CD4-positive, alpha-beta T cell treated with Interleukin-10 for 1 hour (primary cell): ENCODE measurements at regions not wholly inside any gene's neighbourhood (a gene's known extent, or its start where the extent isn't known, plus 50 kb on each side); places are given as distances from the start of the nearest gene placed in this dataset.
"Not testable (repeated sequence)": the region's sequence is repeated elsewhere in the genome, so short reads cannot be mapped to it uniquely, and the experiment has no call there.

Experiments used
- DNase-seq: peaks from one replicate; pipeline ENCODE4 v3.0.0-alpha.2; 2020

DNA sequence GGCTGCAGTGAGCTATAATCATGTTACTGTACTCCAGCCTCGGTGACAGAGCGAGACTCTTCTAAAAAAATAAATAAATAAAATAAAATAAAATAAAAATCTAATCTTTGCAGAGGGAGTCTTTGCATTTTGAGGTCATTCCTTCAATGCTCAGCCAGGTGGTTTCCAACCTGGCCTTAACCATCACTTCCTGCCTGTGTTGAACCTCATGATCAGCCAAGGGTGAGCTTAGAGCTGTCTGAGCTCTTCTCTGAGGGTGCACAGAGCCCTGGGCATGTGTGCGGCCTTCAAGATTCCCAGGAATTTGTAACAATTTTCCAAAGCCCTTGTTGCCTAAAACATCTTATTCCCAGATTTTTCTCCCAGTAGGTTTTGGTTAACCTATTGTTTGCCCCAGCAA lies 94.3 kb downstream of the KCNJ12 start:
- DNase-seq, result not testable (repeated sequence)

- no peak for DNase-seq
These were observed 94.7 kb downstream of the KCNJ12 start for GRCh38 chr17:21470861-21471260.

DNA sequence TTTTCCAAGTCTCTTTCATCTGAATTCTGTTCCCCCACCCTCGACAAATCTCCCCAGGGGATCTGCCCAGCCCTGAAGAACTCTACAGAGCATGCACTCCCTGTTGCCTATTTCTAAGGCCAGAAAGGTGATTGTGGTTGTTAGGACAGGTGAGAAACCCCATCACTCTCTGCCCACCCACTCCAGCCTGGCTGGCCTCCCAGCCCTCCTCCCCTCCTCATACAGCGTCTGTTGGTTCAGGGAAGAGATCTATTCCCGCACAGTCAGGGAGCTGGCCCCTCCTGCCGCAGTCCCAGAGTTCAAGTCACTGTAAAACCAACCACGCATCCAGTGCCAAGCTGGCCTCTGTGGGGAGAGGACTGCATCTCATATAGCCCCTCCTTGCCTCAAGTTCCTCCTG lies 98.7 kb downstream of the KCNJ12 start:
- no peak for DNase-seq

DNA sequence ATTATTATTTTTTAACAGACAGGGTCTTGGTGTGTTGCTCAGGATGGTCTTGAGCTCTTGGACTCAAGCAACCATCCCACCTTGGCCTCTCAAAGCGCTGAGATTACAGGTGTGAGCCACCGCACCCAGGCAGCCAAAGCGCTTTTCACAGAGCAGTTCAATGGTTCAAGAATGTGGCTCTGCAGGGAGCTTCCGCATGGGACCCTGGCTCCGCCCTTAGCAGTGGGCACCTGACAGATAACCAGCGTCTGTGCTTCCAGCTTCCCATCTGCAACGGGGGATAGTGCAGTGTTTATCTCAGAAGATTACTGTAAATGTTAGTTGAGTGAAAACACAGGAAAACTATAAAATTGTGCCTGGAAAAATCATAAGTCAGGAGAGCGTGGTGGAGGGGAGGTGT lies 99.4 kb downstream of the KCNJ12 start:
- DNase-seq, result no peak

GRCh38 chr17:21476867-21477266 lies 100.7 kb downstream of the KCNJ12 start:
- no peak for DNase-seq

- DNase-seq, result no peak
These were observed 106.2 kb downstream of the KCNJ12 start for GRCh38 chr17:21482189-21482865.

DNA sequence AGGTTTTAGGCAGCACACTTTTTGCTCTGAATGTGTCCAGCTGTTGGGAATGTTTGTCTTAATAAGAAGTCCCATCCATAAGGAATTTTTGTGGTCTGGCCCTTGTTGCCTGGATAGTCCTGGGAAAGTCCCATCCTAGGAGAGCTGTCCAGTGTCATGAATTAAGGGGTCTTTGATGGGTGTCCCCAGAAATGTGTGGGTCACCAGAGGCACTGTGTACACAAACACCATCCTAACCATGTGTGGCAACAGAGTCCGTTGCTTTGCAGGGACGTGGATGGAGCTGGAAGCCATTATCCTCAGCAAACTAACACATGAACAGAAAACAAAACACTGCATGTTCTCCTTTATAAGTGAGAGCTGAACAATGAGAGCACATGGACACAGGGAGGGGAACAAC lies 111.9 kb downstream of the KCNJ12 start:
- not testable (repeated sequence) for DNase-seq

- no peak for DNase-seq
These were observed 117.8 kb downstream of the KCNJ12 start for GRCh38 chr17:21493993-21494392.

- no peak for DNase-seq
These were observed 119.1 kb downstream of the KCNJ12 start for GRCh38 chr17:21495281-21495680.

- DNase-seq, result no peak
These were observed 123.9 kb downstream of the KCNJ12 start for GRCh38 chr17:21500064-21500463.

DNA sequence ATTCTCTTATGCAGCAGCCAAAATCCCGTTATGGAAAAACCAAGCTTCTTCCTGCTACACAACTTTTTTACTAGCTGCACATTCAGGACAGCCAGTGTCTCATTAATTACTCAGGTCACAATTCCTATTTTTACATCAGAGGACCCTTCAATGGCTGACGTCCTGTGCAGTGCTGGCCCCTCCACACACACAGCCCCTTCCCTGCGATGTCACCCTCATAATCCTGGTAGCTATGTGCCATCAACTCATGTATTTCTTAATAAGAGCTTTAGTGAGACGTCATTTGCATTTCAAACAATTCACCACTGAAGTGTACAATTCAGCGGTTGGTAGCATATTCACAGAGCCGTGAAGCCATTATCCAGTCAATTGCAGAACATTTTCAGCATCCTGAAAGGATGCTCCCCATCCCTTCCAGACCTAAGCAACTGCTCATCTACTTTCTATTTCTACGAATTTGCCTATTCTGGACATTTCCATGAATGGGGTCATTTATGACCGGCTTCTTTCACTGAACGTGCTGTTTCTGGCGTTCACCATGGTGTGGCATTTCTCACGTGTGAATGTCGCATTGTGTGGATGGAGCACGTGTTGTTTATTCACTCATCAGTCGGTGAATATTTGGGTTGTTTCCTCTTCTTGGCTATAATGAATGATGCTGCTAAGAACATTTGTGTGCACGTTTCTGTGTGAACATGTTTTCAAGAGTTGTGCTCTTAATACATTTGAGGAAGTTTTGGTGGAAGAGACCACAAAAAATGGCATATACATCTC lies 126.0 kb downstream of the KCNJ12 start:
- DNase-seq, result not testable (repeated sequence)

GRCh38 chr17:21505819-21506815 lies 130.0 kb downstream of the KCNJ12 start:
- DNase-seq, result no peak

GRCh38 chr17:21507806-21508205 lies 131.6 kb downstream of the KCNJ12 start:
- not testable (repeated sequence) for DNase-seq

DNA sequence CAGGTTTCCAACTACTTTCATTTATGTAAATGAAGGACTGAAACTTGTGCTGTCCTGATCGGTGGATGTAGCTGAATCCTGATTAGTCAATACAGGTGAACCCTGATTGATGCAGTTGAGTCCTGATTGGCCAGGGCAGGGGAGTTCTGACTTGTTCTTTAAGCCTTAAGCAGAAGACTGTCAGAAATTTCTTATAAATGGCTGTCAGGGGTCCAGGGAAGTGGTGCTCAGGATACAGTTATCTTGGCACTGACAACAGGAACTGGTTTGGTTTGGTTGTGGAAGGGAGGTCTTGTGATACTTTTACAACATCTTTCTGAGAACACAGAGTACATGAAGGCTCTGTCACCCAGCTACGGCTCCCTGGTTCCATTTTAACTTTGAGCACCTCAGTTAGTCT lies 132.1 kb downstream of the KCNJ12 start:
- no peak for DNase-seq

- DNase-seq, result not testable (repeated sequence)
These were observed 133.2 kb downstream of the KCNJ12 start for GRCh38 chr17:21509356-21509755.

DNA sequence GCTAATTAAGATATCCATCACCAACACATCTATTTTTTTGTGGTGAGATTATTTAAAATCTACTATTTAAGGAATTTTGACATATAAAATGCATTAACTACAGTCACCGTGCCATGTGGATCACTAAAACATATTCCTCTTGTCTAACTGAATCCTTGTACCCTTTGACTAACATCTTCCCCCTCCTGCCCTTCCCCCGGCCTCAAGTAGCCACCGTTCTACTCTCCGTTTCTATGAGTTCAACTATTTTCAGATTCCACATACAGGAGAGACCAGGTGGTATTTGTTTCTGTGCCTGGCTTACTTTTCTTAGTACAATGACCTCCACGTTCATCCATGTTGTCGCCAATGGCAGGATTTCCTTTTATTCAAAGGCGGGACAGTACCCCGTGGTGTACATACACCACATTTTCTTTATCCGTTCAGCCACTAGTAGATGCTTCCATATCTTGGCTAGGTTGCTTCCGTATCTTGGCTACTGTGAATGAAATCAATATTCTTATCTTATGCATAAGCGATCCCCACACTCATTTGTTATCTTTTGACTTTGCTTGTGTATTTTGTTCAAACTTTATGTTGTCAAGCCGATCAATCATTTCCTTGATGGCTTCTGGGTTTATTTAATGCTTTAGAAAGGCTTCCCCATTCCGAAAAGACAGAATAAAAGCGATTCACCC lies 134.7 kb downstream of the KCNJ12 start:
- no peak for DNase-seq

- DNase-seq, result peak; percentile 68
These were observed 135.4 kb downstream of the KCNJ12 start for GRCh38 chr17:21511363-21512195.

DNA sequence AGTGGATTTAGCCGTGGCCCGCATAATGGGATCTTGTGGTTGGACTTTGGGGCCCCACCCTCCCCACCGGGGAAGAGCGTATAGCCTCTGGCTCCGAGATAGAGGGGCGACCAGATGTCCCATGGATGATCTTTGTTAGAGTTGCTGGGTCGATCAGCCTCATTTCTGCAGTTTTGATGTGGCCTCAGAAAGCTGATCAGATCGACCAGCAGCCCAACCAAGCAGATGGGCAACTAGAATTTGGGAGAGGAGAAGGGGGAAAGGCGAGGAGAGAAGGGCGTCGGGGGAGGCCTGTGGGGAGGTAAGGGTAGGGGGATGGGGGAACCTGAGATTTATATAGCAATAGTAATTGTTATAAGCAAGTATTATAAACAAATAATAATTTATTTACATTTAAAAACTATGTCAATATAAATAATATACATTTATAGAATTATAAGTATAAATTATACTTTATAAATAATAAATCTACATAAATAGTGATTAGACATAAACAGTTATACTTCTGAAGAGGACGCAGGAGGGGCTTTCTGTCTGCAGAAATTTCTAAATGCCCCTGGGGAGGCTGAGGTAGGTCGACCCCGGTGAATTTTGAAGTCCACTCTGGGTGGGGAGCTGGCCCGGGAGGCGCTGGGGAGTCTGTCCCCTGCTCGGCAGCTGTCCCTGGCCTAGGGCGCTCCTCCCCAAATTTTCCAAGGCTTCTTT lies 136.3 kb downstream of the KCNJ12 start:
- DNase-seq, result no peak

DNA sequence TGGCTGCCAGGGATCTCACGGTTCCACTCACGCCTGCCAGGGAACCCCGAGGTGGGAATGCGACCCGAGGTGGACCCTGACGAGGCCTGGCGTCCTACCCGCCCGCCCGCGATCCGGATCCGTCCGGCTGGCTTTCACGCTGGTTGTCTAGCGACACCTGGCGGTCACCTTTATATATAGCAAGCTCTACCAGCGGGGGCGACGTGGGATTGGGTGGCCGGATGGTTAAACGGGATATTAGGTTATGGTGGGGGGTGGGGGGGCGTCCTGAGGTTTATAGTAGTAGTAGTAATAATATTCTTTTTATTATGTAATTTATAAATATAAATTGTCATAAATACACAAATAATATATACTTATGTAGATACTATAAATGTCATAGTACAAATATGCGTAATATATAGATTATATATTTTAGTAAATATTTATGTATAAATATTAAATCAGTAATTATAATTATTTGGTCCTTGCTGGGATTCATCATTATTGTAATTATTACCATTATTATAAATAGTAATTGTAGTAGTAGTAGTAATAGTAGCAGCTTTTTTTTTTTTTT lies 136.9 kb downstream of the KCNJ12 start:
- DNase-seq, result peak; percentile 79

GRCh38 chr17:21514567-21514966 lies 138.4 kb downstream of the KCNJ12 start:
- not testable (repeated sequence) for DNase-seq
